Posterior vena cava (tissue), 2 donors: ENCODE measurements at regions not wholly inside any gene's neighbourhood (a gene's known extent, or its start where the extent isn't known, plus 50 kb on each side); places are given as distances from the start of the nearest gene placed in this dataset.
A peak's percentile ranks its signal among the peaks of the same experiment; 100 is the strongest.
"Not testable (repeated sequence)": the region's sequence is repeated elsewhere in the genome, so short reads cannot be mapped to it uniquely, and the experiment has no call there.

ENCODE experiments used
- DNase-seq: peaks from one replicate; pipeline ENCODE4 v3.0.0-alpha.2; 2020; ENCODE audit warnings: low spot score
- intact Hi-C, 2 donors: fragments of 100-400 bp; cut with DNase I; formaldehyde crosslinking; loops; one replicate each; pipeline versions ENCODE4 v1.14.1 to v1.14.2; 2022 to 2023
- donor health status: DM: yes; HTN: yes; CAD: no.
- donor health status: DM: yes; HTN: yes; CAD: no.

GRCh38 chr7:153524070-153524601, 528.1 kb upstream of the DPP6 start:
- intact Hi-C loops: no loop called here
- no peak for DNase-seq

GRCh38 chr7:153529100-153529499, 523.1 kb upstream of the DPP6 start:
- intact Hi-C loops: no loop called here
- no peak for DNase-seq

- DNase-seq: no peak
- intact Hi-C loops: no loop called here
These were observed 522.5 kb upstream of the DPP6 start for GRCh38 chr7:153529651-153530165.

GRCh38 chr7:153530441-153530840, 521.8 kb upstream of the DPP6 start:
- DNase-seq: no peak
- intact Hi-C loops: no loop called here

- intact Hi-C loops: no loop called here
- no peak for DNase-seq
These were observed 519.9 kb upstream of the DPP6 start for GRCh38 chr7:153532326-153532725.

- intact Hi-C loops: no loop called here
- DNase-seq: no peak
These were observed 514.9 kb upstream of the DPP6 start for GRCh38 chr7:153537271-153537670.

GRCh38 chr7:153541903-153542302, 510.3 kb upstream of the DPP6 start:
- DNase-seq: no peak
- intact Hi-C loops: no loop called here

- intact Hi-C loops: no loop called here
- no peak for DNase-seq
These were observed 509.0 kb upstream of the DPP6 start for GRCh38 chr7:153543232-153543631.

- DNase-seq: no peak
- intact Hi-C loops: loop anchor here in 1 of 2 donors (5.0 kb wide), 1 partner anchor 1627 kb away; no protein-coding TSS in a partner anchor
These were observed 502.0 kb upstream of the DPP6 start for GRCh38 chr7:153550173-153550572.

GRCh38 chr7:153564391-153564790, 487.8 kb upstream of the DPP6 start:
- intact Hi-C loops: no loop called here
- DNase-seq: no peak

- DNase-seq: no peak
- intact Hi-C loops: no loop called here
These were observed 485.9 kb upstream of the DPP6 start for GRCh38 chr7:153566324-153566723.

- intact Hi-C loops: no loop called here
- peak; percentile 85 for DNase-seq
These were observed 484.8 kb upstream of the DPP6 start for GRCh38 chr7:153567426-153567825.

GRCh38 chr7:153569520-153569919, 482.7 kb upstream of the DPP6 start:
- intact Hi-C loops, DNase-seq: not testable (repeated sequence)

GRCh38 chr7:153576096-153576495, 476.1 kb upstream of the DPP6 start:
- no peak for DNase-seq
- intact Hi-C loops: no loop called here

- intact Hi-C loops: no loop called here
- DNase-seq: no peak
These were observed 470.8 kb upstream of the DPP6 start for GRCh38 chr7:153581419-153581818.

- DNase-seq: no peak
- intact Hi-C loops: no loop called here
These were observed 468.1 kb upstream of the DPP6 start for GRCh38 chr7:153584132-153584531.

GRCh38 chr7:153588586-153588985, 463.6 kb upstream of the DPP6 start:
- no peak for DNase-seq

GRCh38 chr7:153590136-153590535, 462.1 kb upstream of the DPP6 start:
- intact Hi-C loops: no loop called here
- no peak for DNase-seq

More at GRCh38 chr7:153588586-153588985, 463.6 kb upstream of the DPP6 start:
- intact Hi-C loops: no loop called here

GRCh38 chr7:153590571-153590970, 461.6 kb upstream of the DPP6 start:
- no peak for DNase-seq
- intact Hi-C loops: no loop called here

- DNase-seq: no peak
- intact Hi-C loops: no loop called here
These were observed 444.8 kb upstream of the DPP6 start for GRCh38 chr7:153607354-153607753.

- intact Hi-C loops: no loop called here
- DNase-seq: no peak
These were observed 435.4 kb upstream of the DPP6 start for GRCh38 chr7:153616711-153617325.
